ENCODE measurements at regions not wholly inside any gene's neighbourhood (a gene's known extent, or its start where the extent isn't known, plus 50 kb on each side); places are given as distances from the start of the nearest gene placed in this dataset.

- DNase-seq = no peak
These were observed 116.8 kb upstream of the SASH1 start for GRCh38 chr6:148225871-148226270.

GRCh38 chr6:148226284-148226683, 116.4 kb upstream of the SASH1 start:
- no peak for DNase-seq

- DNase-seq = no peak
These were observed 111.1 kb upstream of the SASH1 start for GRCh38 chr6:148231572-148231971.

GRCh38 chr6:148235446-148235845, 107.2 kb upstream of the SASH1 start:
- DNase-seq = no peak

- no peak for DNase-seq
These were observed 103.9 kb upstream of the SASH1 start for GRCh38 chr6:148238713-148239112.

GRCh38 chr6:148239215-148239614, 103.4 kb upstream of the SASH1 start:
- no peak for DNase-seq

GRCh38 chr6:148239801-148240460, 102.7 kb upstream of the SASH1 start:
- no peak for DNase-seq

GRCh38 chr6:148240461-148240840, 102.2 kb upstream of the SASH1 start:
- DNase-seq = no peak

GRCh38 chr6:148240861-148241477, 101.7 kb upstream of the SASH1 start:
- DNase-seq = no peak

- no peak for DNase-seq
These were observed 100.5 kb upstream of the SASH1 start for GRCh38 chr6:148242180-148242579.

GRCh38 chr6:148244217-148244935, 98.3 kb upstream of the SASH1 start:
- DNase-seq = no peak

- no peak for DNase-seq
These were observed 95.1 kb upstream of the SASH1 start for GRCh38 chr6:148247386-148248063.

GRCh38 chr6:148249160-148249559, 93.5 kb upstream of the SASH1 start:
- no peak for DNase-seq

- no peak for DNase-seq
These were observed 92.8 kb upstream of the SASH1 start for GRCh38 chr6:148249679-148250375.

GRCh38 chr6:148250975-148251685, 91.5 kb upstream of the SASH1 start:
- DNase-seq = no peak

- no peak for DNase-seq
These were observed 90.7 kb upstream of the SASH1 start for GRCh38 chr6:148251891-148252290.

GRCh38 chr6:148257810-148258209, 84.8 kb upstream of the SASH1 start:
- no peak for DNase-seq

GRCh38 chr6:148258868-148259267, 83.8 kb upstream of the SASH1 start:
- DNase-seq = no peak

- DNase-seq = no peak
These were observed 81.2 kb upstream of the SASH1 start for GRCh38 chr6:148261470-148261869.

GRCh38 chr6:148263010-148263409, 79.6 kb upstream of the SASH1 start:
- DNase-seq = no peak

- DNase-seq = no peak
These were observed 78.7 kb upstream of the SASH1 start for GRCh38 chr6:148263961-148264360.

- no peak for DNase-seq
These were observed 77.6 kb upstream of the SASH1 start for GRCh38 chr6:148265054-148265453.

All from NCI-H446 treated with DMSO at 0.1 percent for 48 hours (cell line).